Right atrium auricular region (tissue), 2 donors: ENCODE measurements at regions not wholly inside any gene's neighbourhood (a gene's known extent, or its start where the extent isn't known, plus 50 kb on each side); places are given as distances from the start of the nearest gene placed in this dataset.

Experiments
- DNase-seq: peaks from one replicate; pipeline ENCODE4 v3.0.0-alpha.2; 2019; ENCODE audit warnings: low spot score
- H3K27ac ChIP-seq, 2 donors: fragments of 200-600 bp; sonication (generic); 1 replicate in 1 of 2; 2 replicates in 1 of 2; pipeline ENCODE4 v1.5.1; 2016 to 2019
- H3K27me3 ChIP-seq, 2 donors: fragments of 200-600 bp; sonication (generic); one replicate each; pipeline versions ENCODE4 v1.5.1 to v1.6.0; 2017 to 2019
- H3K36me3 ChIP-seq: fragments of 200-600 bp; sonication (generic); one replicate; pipeline ENCODE4 v1.5.1; 2016
- H3K4me1 ChIP-seq, 2 donors: fragments of 200-600 bp; sonication (generic); one replicate each; pipeline versions ENCODE4 v1.5.1 to v1.6.0; 2017 to 2019
- H3K4me3 ChIP-seq, 2 donors: fragments of 200-600 bp; sonication (generic); 1 replicate in 1 of 2; 2 replicates in 1 of 2; pipeline ENCODE4 v1.5.1; 2017 to 2019; ENCODE audit warnings: mild to moderate bottlenecking in 1 of 2, moderate library complexity in 1 of 2
- H3K9me3 ChIP-seq, 2 donors: fragments of 200-600 bp; sonication (generic); one replicate each; pipeline ENCODE4 v1.5.1; 2019
- TF ChIP-seq, protein P1 (sequence below), 2 donors: fragments of 200-600 bp; sonication (generic); IDR thresholded peaks; one replicate each; pipeline ENCODE4 v1.5.1; 2019; ENCODE audit warnings: antibody characterized with exemption in 2 of 2

- TF ChIP-seq, protein P1, sequence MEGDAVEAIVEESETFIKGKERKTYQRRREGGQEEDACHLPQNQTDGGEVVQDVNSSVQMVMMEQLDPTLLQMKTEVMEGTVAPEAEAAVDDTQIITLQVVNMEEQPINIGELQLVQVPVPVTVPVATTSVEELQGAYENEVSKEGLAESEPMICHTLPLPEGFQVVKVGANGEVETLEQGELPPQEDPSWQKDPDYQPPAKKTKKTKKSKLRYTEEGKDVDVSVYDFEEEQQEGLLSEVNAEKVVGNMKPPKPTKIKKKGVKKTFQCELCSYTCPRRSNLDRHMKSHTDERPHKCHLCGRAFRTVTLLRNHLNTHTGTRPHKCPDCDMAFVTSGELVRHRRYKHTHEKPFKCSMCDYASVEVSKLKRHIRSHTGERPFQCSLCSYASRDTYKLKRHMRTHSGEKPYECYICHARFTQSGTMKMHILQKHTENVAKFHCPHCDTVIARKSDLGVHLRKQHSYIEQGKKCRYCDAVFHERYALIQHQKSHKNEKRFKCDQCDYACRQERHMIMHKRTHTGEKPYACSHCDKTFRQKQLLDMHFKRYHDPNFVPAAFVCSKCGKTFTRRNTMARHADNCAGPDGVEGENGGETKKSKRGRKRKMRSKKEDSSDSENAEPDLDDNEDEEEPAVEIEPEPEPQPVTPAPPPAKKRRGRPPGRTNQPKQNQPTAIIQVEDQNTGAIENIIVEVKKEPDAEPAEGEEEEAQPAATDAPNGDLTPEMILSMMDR (IDR thresholded peaks at IDR 0.05) = no peak
- no peak for DNase-seq
- no peaks in the 10 kb centered on the region for H3K36me3 ChIP-seq
- no peak overlapping the region for H3K4me3 ChIP-seq
- H3K4me1 ChIP-seq = no peaks in the 10 kb centered on the region
- no peaks in the 10 kb centered on the region for H3K27me3 ChIP-seq
- H3K27ac ChIP-seq = no peak overlapping the region
- H3K9me3 ChIP-seq = no peaks in the 10 kb centered on the region
Observed at GRCh38 chr9:80932181-80932580, 757.2 kb downstream of the TLE1 start.

- Histone ChIP-seq H3K4me3 (no peak overlapping the region), H3K27ac (no peak overlapping the region), H3K9me3 (no peaks in the 10 kb centered on the region), H3K4me1 (no peaks in the 10 kb centered on the region), H3K27me3 (no peaks in the 10 kb centered on the region), H3K36me3 (no peaks in the 10 kb centered on the region)
- TF ChIP-seq, protein P1 (IDR thresholded peaks at IDR 0.05) = no peak
- DNase-seq = no peak
Observed at GRCh38 chr9:80931163-80931562, 758.2 kb downstream of the TLE1 start.

DNA sequence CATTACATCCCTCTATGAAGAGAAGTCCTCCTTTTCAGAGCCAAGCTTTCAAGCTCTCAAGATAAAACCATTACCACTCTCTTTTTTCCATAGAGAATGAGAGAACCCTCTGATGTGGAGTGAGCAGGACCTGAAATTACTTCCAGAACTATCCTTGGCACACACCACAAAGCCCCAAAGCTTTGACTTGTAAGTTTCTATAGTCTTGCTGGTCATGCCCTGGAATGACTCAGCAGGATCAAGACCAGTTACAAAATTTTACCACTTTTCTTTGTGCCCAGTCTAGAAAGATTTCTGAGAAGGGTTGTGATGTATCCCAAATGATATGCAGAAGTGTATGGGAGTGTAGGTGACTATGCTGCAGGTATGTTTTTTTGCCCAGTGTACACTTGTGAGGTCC is 760.6 kb downstream of the TLE1 start:
- H3K36me3 ChIP-seq = no peaks in the 10 kb centered on the region
- no peaks in the 10 kb centered on the region for H3K4me1 ChIP-seq
- TF ChIP-seq, protein P1 (IDR thresholded peaks at IDR 0.05) = no peak
- no peaks in the 10 kb centered on the region for H3K27me3 ChIP-seq
- no peaks in the 10 kb centered on the region for H3K9me3 ChIP-seq
- no peak overlapping the region for H3K27ac ChIP-seq
- no peak overlapping the region for H3K4me3 ChIP-seq
- DNase-seq = no peak

DNA sequence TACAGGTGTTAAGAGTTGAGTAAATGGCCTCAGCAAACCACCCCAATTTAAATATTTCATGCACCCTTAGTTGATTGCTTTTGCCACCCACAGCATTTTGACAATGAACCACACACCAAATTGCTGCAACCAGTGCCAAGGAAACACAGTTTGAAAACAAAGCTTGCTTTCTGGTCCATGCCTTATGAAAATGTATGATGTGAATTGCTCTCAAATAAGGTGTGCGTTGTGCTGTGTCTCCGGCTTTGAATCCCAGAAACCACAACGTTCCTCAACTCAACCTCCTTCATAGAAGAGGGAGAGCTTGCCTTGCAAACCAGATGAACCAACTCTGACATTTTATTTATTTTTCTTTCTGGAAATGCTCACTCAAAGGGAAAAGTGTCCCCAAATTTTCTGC is 762.7 kb downstream of the TLE1 start:
- H3K27ac ChIP-seq = no peak overlapping the region
- DNase-seq = no peak
- H3K36me3 ChIP-seq = no peaks in the 10 kb centered on the region
- TF ChIP-seq, protein P1 (IDR thresholded peaks at IDR 0.05) = no peak
- H3K9me3 ChIP-seq = no peaks in the 10 kb centered on the region
- no peaks in the 10 kb centered on the region for H3K4me1 ChIP-seq
- no peaks in the 10 kb centered on the region for H3K27me3 ChIP-seq
- H3K4me3 ChIP-seq = no peak overlapping the region

DNA sequence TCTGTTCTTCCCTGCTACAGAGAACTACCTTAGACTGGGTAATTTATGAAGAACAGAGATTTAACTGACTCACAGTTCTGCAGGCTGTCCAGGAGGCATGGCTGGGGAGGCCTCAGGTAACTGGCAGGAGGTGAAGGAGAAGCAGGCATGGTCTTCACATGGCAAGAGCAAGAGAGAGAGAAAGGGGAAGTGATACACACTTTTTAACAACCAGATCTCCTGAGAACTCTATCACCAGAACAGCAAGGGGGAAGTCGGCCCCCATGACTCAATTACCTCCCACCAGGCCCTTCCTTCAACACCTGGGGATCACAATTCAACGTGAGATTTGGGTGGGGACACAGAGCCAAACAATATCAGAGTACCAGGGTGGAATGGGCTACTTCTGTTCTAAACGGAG is 766.8 kb downstream of the TLE1 start:
- Histone ChIP-seq H3K27me3 (no peaks in the 10 kb centered on the region), H3K27ac (no peak overlapping the region), H3K9me3 (peaks cover 0 to 10% of the 10 kb centered on the region in 2 donors), H3K4me3 (no peak overlapping the region), H3K4me1 (no peaks in the 10 kb centered on the region), H3K36me3 (no peaks in the 10 kb centered on the region)
- TF ChIP-seq, protein P1 (IDR thresholded peaks at IDR 0.05) = no peak
- DNase-seq = no peak

DNA sequence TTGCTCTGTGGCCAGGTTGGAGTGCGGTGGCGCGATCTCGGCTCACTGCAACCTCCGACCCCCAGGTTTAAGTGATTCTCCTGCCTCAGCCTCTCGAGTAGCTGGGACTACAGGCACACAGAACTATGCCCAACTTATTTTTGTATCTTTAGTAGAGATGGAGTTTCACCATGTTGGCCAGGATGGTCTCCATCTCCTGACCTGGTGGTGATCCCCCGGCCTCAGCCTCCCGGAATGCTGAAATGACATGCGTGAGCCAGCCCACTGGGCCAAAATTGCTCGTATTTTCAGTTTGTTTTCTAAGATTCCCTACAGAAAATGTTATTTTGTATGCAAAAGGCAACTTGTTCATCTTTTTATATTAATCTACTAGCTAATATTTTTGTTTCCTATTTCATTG is 782.6 kb downstream of the TLE1 start:
- Histone ChIP-seq H3K27ac (no peak overlapping the region), H3K9me3 (no peaks in the 10 kb centered on the region), H3K27me3 (no peaks in the 10 kb centered on the region), H3K4me1 (no peaks in the 10 kb centered on the region), H3K36me3 (no peaks in the 10 kb centered on the region), H3K4me3 (no peak overlapping the region)
- DNase-seq = no peak
- TF ChIP-seq, protein P1 (IDR thresholded peaks at IDR 0.05) = no peak
